ENCODE measurements at regions not wholly inside any gene's neighbourhood (a gene's known extent, or its start where the extent isn't known, plus 50 kb on each side); places are given as distances from the start of the nearest gene placed in this dataset.

DNA sequence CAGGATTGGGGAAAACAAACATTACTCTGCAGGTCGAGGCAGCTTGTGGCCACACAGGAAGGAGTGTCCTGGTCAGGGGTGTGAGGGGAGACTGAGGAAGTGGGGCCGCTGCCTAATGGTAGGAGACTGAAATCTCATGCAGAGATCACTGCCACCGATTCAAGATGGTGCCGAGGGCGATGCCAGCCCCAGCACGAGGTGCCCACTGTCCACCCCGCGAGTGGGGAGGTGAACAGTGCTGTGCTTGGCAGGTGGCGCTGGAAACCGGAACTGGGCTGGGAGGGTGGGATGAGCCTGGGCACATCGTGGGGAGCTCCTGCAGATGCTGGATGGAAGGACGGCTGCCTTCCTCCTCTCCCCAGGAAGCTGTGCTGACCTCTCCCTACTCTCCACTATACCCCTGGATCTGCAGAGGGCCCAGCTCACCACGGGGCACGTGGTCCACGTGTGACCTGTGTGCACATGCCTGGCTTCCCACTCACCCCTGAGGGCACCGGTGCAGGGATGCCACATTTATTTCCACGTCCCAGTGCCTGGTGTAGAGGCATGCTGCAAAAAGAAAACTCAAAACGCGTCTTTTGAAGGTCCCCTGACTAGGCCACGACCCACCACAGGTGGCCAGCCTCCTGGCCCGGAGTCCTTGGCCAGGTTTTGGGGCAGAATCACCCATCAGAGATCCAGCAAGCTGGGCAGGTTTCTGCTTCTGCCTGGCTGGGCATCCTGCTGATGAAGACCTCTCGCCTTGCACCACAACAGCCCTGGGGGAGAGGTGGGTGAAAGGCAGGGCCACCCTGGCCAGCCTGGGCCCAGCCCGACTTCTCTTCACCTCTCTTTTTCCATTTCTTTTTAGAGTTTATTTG is 71.7 kb upstream of the FCN1 start:
- ChIA-PET POLR2A (ENCODE audit: unreplicated experiment) (no interaction called here), CTCF (no interaction called here)
- intact Hi-C loops (cut with micrococcal nuclease) = no loop called here
- H3K27ac ChIP-seq (ENCODE audit: low read length) = no peak overlapping the region
- H3K9me2 ChIP-seq (replicated peaks; ENCODE audit: low read length) = no peaks in the 10 kb centered on the region
- TF ChIP-seq, protein P1, sequence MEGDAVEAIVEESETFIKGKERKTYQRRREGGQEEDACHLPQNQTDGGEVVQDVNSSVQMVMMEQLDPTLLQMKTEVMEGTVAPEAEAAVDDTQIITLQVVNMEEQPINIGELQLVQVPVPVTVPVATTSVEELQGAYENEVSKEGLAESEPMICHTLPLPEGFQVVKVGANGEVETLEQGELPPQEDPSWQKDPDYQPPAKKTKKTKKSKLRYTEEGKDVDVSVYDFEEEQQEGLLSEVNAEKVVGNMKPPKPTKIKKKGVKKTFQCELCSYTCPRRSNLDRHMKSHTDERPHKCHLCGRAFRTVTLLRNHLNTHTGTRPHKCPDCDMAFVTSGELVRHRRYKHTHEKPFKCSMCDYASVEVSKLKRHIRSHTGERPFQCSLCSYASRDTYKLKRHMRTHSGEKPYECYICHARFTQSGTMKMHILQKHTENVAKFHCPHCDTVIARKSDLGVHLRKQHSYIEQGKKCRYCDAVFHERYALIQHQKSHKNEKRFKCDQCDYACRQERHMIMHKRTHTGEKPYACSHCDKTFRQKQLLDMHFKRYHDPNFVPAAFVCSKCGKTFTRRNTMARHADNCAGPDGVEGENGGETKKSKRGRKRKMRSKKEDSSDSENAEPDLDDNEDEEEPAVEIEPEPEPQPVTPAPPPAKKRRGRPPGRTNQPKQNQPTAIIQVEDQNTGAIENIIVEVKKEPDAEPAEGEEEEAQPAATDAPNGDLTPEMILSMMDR (conservative IDR thresholded peaks at IDR 0.05; ENCODE audit: low read depth, low read length) = no peak
- TF ChIP-seq EZH2 (IDR thresholded peaks at IDR 0.05; ENCODE audit: low read length, unreplicated experiment) (no peak), EZH2phosphoT487 (IDR thresholded peaks at IDR 0.05; ENCODE audit: borderline replicate concordance, low read length) (no peak)
- no TSS peak for BruUV-seq (replicated peaks)
- no peak overlapping the region for H3K4me3 ChIP-seq (ENCODE audit: low read length)
- H3K79me2 ChIP-seq (ENCODE audit: low read length) = no peaks in the 10 kb centered on the region
- H4K20me1 ChIP-seq (ENCODE audit: low read length) = no peaks in the 10 kb centered on the region
- H2AFZ ChIP-seq (ENCODE audit: low read length) = no peak overlapping the region
- H3K4me1 ChIP-seq (ENCODE audit: insufficient read depth, low read length) = no peaks in the 10 kb centered on the region
- no peaks in the 10 kb centered on the region for H3K27me3 ChIP-seq (ENCODE audit: low read length)
- DNase-seq (no peak), ATAC-seq (no peak)
- no peaks in the 10 kb centered on the region for H3F3A ChIP-seq (ENCODE audit: low read length, unreplicated experiment)
- H3K9me3 ChIP-seq (ENCODE audit: low read length) = no peaks in the 10 kb centered on the region
- no peak overlapping the region for H3K4me2 ChIP-seq (ENCODE audit: low read length)
- no peak overlapping the region for H3K9ac ChIP-seq (ENCODE audit: low read length)
- no peaks in the 10 kb centered on the region for H3K36me3 ChIP-seq (ENCODE audit: low read depth, low read length)

DNA sequence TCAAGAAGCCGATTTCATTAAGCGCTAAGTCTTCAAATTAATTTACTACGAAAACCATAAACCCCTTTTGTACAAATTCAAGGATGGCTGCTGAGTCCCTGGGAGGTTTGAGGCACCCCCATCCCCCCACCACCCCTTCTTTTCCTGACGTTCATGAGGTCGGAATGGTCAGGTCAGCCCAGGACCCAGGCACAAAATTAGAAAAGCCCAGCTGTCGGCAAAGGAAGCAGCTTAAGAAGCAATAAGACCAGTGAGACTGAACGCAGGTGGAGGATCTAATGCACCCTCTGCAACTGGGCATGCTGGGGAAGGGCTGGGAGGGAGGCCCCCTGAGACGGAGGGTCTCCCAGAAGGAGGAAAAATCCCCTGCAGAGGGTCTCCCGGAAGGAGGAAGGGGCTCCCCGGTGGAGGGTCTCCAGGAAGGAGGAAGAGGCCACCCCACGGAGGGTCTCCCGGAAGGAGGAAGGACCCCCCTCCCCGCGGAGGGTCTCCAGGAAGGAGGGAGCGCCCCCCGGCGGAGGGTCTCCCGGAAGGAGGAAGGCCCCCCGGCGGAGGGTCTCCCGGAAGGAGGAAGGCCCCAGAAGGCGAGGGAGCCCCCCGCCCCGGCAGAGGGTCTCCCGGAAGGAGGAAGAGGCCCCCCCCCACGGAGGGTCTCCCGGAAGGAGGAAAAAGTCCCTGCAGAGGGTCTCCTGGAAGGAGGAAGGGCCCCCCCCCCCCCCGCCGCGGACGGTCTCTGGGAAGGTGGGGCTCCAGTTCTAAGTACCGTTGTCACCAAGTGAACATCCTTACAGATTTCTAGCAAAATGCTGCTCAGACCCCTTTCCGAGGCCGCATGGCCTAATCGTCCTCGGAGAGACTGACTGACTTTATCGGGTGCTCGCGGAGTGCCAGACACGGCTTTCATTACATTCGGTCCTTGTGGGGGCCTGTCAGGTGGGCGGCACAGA is 74.4 kb upstream of the FCN1 start:
- Histone ChIP-seq H3K4me1 (ENCODE audit: insufficient read depth, low read length) (no peaks in the 10 kb centered on the region), H4K20me1 (ENCODE audit: low read length) (no peaks in the 10 kb centered on the region), H3F3A (ENCODE audit: low read length, unreplicated experiment) (no peaks in the 10 kb centered on the region), H3K4me2 (ENCODE audit: low read length) (no peak overlapping the region), H3K4me3 (ENCODE audit: low read length) (no peak overlapping the region), H3K27ac (ENCODE audit: low read length) (no peak overlapping the region), H2AFZ (ENCODE audit: low read length) (no peak overlapping the region), H3K9me2 (replicated peaks; ENCODE audit: low read length) (no peaks in the 10 kb centered on the region), H3K27me3 (ENCODE audit: low read length) (no peaks in the 10 kb centered on the region), H3K36me3 (ENCODE audit: low read depth, low read length) (no peaks in the 10 kb centered on the region), H3K9ac (ENCODE audit: low read length) (no peak overlapping the region), H3K79me2 (ENCODE audit: low read length) (no peaks in the 10 kb centered on the region), H3K9me3 (ENCODE audit: low read length) (no peaks in the 10 kb centered on the region)
- CTCF ChIA-PET = no interaction called here
- intact Hi-C loops (cut with micrococcal nuclease) = no loop called here
- no peak for DNase-seq
- POLR2A ChIA-PET (ENCODE audit: unreplicated experiment) = no interaction called here
- ATAC-seq = no peak
- TF ChIP-seq EZH2phosphoT487 (IDR thresholded peaks at IDR 0.05; ENCODE audit: borderline replicate concordance, low read length) = no peak
- TF ChIP-seq EZH2 (IDR thresholded peaks at IDR 0.05; ENCODE audit: low read length, unreplicated experiment) = no peak
- TF ChIP-seq, protein P1 (conservative IDR thresholded peaks at IDR 0.05; ENCODE audit: low read depth, low read length) = no peak
- BruUV-seq (replicated peaks) = no TSS peak

Measured in PC-3 (cell line).